GM19043 (cell line): ENCODE measurements at regions not wholly inside any gene's neighbourhood (a gene's known extent, or its start where the extent isn't known, plus 50 kb on each side); places are given as distances from the start of the nearest gene placed in this dataset.

Experiments
- ATAC-seq: cut with Tn5 transposase; IDR thresholded peaks from one replicate; pipeline ENCODE4 v1.9.1; 2021; ENCODE audit warnings: low read depth; ENCODE audit not compliant: unreplicated experiment

GRCh38 chr5:62695274-62695673 lies 116.7 kb downstream of the LRRC70 start:
- ATAC-seq: no peak

- no peak for ATAC-seq
Observed at GRCh38 chr5:62692946-62693713, 114.5 kb downstream of the LRRC70 start.

GRCh38 chr5:62691946-62692345 lies 113.3 kb downstream of the LRRC70 start:
- ATAC-seq: no peak

GRCh38 chr5:62690421-62690820 lies 111.8 kb downstream of the LRRC70 start:
- ATAC-seq: no peak

GRCh38 chr5:62689599-62690368 lies 111.2 kb downstream of the LRRC70 start:
- no peak for ATAC-seq

GRCh38 chr5:62686692-62687091 lies 108.1 kb downstream of the LRRC70 start:
- no peak for ATAC-seq

GRCh38 chr5:62685221-62685620 lies 106.6 kb downstream of the LRRC70 start:
- no peak for ATAC-seq

- ATAC-seq: no peak
Observed at GRCh38 chr5:62684310-62684709, 105.7 kb downstream of the LRRC70 start.

GRCh38 chr5:62682059-62682458 lies 103.4 kb downstream of the LRRC70 start:
- no peak for ATAC-seq

GRCh38 chr5:62681117-62681850 lies 102.7 kb downstream of the LRRC70 start:
- ATAC-seq: no peak

- no peak for ATAC-seq
Observed at GRCh38 chr5:62680121-62680520, 101.5 kb downstream of the LRRC70 start.
